Right lobe of liver (tissue), 6 donors: ENCODE measurements at regions not wholly inside any gene's neighbourhood (a gene's known extent, or its start where the extent isn't known, plus 50 kb on each side); places are given as distances from the start of the nearest gene placed in this dataset.
"Not testable (repeated sequence)": the region's sequence is repeated elsewhere in the genome, so short reads cannot be mapped to it uniquely, and the experiment has no call there.

Experiments
- ATAC-seq, 4 donors: fragments of 200-7000 bp; cut with Tn5 transposase; one replicate each; pipeline ENCODE4 v1.9.1; 2020; ENCODE audit warnings: mild to moderate bottlenecking in 4 of 4, moderate library complexity in 4 of 4
- DNase-seq, 3 donors: peaks; one replicate each; pipeline ENCODE4 v3.0.0-alpha.2; 2020
- H3K27ac ChIP-seq, 3 donors: fragments of 200-600 bp; one replicate each; pipeline ENCODE4 v1.8.0; 2022
- H3K27me3 ChIP-seq, 2 donors: fragments of 200-600 bp; one replicate each; pipeline ENCODE4 v1.8.0; 2022
- H3K36me3 ChIP-seq, 4 donors: fragments of 200-600 bp; sonication (generic) in 1 of 4; one replicate each; pipeline versions ENCODE4 v1.5.1 to v1.8.0; 2017 to 2022; ENCODE audit warnings: control low read depth in 1 of 4
- H3K4me1 ChIP-seq, 4 donors: fragments of 200-600 bp; sonication (generic) in 1 of 4; one replicate each; pipeline versions ENCODE4 v1.5.1 to v1.8.0; 2017 to 2022; ENCODE audit warnings: control low read depth in 1 of 4
- H3K4me3 ChIP-seq, 3 donors: fragments of 200-600 bp; one replicate each; pipeline ENCODE4 v1.8.0; 2022
- H3K9me3 ChIP-seq, 4 donors: fragments of 200-600 bp; sonication (generic) in 1 of 4; one replicate each; pipeline versions ENCODE4 v1.5.1 to v1.8.0; 2017 to 2022; ENCODE audit warnings: control low read depth in 1 of 4
- CTCF ChIP-seq, 4 donors: fragments of 200-600 bp in 3 of 4; fragments of 450-650 bp in 1 of 4; IDR thresholded peaks; one replicate each; pipeline versions ENCODE4 v1.5.1 to v1.8.0; 2016 to 2022; ENCODE audit warnings: antibody characterized with exemption in 4 of 4, mild to moderate bottlenecking in 2 of 4
- POLR2A ChIP-seq: fragments of 450-650 bp; IDR thresholded peaks from one replicate; pipeline ENCODE4 v1.6.1; 2017; ENCODE audit warnings: antibody characterized with exemption, mild to moderate bottlenecking
- WGBS: methylation state at CpG from one replicate; pipeline ENCODE4 v1.1.6; 2018; ENCODE audit warnings: low coverage, low lambda C conversion rate; ENCODE audit not compliant: insufficient coverage; ENCODE audit errors: missing lambda C conversion rate; 5-methylcytosine and 5-hydroxymethylcytosine counted together
- intact Hi-C, 2 donors: fragments of 100-400 bp; cut with DNase I; formaldehyde crosslinking; loops; one replicate each; pipeline versions ENCODE4 v1.11.2 to v1.14.1; 2022
- donor health status: DM: no; HTN: yes; CAD: no.
- donor health status: DM: no; HTN: no; CAD: no.
- donor health status: DM: no; HTN: no; CAD: no.
- donor health status: DM: no; HTN: yes; CAD: no.
- donor health status: DM: no; HTN: yes; CAD: no.

- H3K4me3 ChIP-seq, result no peak overlapping the region
- DNase-seq (no peak), ATAC-seq (no peak)
- no peaks in the 10 kb centered on the region for H3K9me3 ChIP-seq
- no peak overlapping the region for H3K27ac ChIP-seq
- 91% methylated on average over 1 of the region's 1 CpG for WGBS
- peaks cover 0 to 26% (median 5%) of the 10 kb centered on the region in 4 donors for H3K4me1 ChIP-seq
- no peaks in the 10 kb centered on the region for H3K27me3 ChIP-seq
- H3K36me3 ChIP-seq, result no peaks in the 10 kb centered on the region
- intact Hi-C loops, result no loop called here
- TF ChIP-seq POLR2A (no peak), CTCF (IDR thresholded peaks at IDR 0.05) (no peak)
Observed at GRCh38 chr15:81062937-81063336, 62.2 kb downstream of the TLNRD1 start.

DNA sequence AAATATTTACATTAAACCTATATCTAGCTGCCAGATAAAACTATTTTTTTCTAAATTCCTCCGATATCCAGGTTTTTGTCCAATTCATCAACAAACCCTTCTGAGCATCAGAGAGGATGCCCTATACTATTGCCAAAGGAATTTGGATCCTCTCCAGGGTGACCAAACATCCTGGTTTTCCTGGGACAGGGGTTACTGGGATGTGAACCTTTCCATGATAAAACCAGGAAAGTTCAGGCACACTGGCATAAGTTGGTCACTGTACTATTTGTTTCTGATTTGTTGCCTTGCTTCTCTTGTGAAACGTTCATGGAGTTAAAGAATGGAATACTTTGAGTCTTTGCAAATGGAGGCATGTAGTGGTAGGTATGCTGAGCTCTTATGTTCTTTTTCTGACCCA lies 63.5 kb downstream of the TLNRD1 start:
- ATAC-seq (peak in 3 of 4 donors; percentile 57 to 78 (median 68)), DNase-seq (no peak)
- TF ChIP-seq CTCF (IDR thresholded peaks at IDR 0.05) (no peak), POLR2A (no peak)
- Histone ChIP-seq H3K27ac (peak overlapping the region in 2 of 3 donors; percentile 30), H3K27me3 (no peaks in the 10 kb centered on the region), H3K4me1 (peaks cover 0 to 26% (median 5%) of the 10 kb centered on the region in 4 donors), H3K9me3 (no peaks in the 10 kb centered on the region), H3K36me3 (no peaks in the 10 kb centered on the region), H3K4me3 (no peak overlapping the region)
- intact Hi-C loops, result no loop called here
- 24% methylated on average over 2 of the region's 2 CpGs for WGBS

GRCh38 chr15:81067567-81067966 lies 66.5 kb upstream of the CFAP161 start:
- ATAC-seq, H3K27ac ChIP-seq, H3K9me3 ChIP-seq, H3K4me1 ChIP-seq, intact Hi-C loops, DNase-seq, H3K36me3 ChIP-seq, H3K27me3 ChIP-seq, H3K4me3 ChIP-seq: not testable (repeated sequence)

GRCh38 chr15:81068516-81068915 lies 65.6 kb upstream of the CFAP161 start:
- H3K9me3 ChIP-seq, result no peaks in the 10 kb centered on the region
- intact Hi-C loops, result no loop called here
- no peak overlapping the region for H3K4me3 ChIP-seq
- no peaks in the 10 kb centered on the region for H3K36me3 ChIP-seq
- ATAC-seq (peak in 1 of 4 donors; percentile 22), DNase-seq (no peak)
- 82% methylated on average over 2 of the region's 4 CpGs for WGBS
- H3K4me1 ChIP-seq, result peaks cover 0 to 7% (median 0%) of the 10 kb centered on the region in 4 donors
- no peak overlapping the region for H3K27ac ChIP-seq
- no peaks in the 10 kb centered on the region for H3K27me3 ChIP-seq
- TF ChIP-seq POLR2A, result no peak
- no peak for TF ChIP-seq CTCF (IDR thresholded peaks at IDR 0.05)

GRCh38 chr15:81069356-81069755 lies 64.7 kb upstream of the CFAP161 start:
- no peak for DNase-seq
- H3K9me3 ChIP-seq, result no peaks in the 10 kb centered on the region
- H3K27me3 ChIP-seq, result no peaks in the 10 kb centered on the region
- H3K36me3 ChIP-seq, result no peaks in the 10 kb centered on the region
- intact Hi-C loops, result no loop called here
- no peak for ATAC-seq
- 75% methylated on average over 3 of the region's 5 CpGs for WGBS
- H3K4me3 ChIP-seq, result no peak overlapping the region
- H3K4me1 ChIP-seq, result peaks cover 0 to 5% (median 0%) of the 10 kb centered on the region in 4 donors
- no peak overlapping the region for H3K27ac ChIP-seq
- TF ChIP-seq POLR2A (no peak), CTCF (IDR thresholded peaks at IDR 0.05) (no peak)
